ENCODE measurements at regions not wholly inside any gene's neighbourhood (a gene's known extent, or its start where the extent isn't known, plus 50 kb on each side); places are given as distances from the start of the nearest gene placed in this dataset.

GRCh38 chr19:23507446-23507845 is 112.2 kb upstream of the ZNF91 start:
- TF ChIP-seq POLR2AphosphoS5 (IDR thresholded peaks at IDR 0.05), result no peak
- TF ChIP-seq, protein P1, sequence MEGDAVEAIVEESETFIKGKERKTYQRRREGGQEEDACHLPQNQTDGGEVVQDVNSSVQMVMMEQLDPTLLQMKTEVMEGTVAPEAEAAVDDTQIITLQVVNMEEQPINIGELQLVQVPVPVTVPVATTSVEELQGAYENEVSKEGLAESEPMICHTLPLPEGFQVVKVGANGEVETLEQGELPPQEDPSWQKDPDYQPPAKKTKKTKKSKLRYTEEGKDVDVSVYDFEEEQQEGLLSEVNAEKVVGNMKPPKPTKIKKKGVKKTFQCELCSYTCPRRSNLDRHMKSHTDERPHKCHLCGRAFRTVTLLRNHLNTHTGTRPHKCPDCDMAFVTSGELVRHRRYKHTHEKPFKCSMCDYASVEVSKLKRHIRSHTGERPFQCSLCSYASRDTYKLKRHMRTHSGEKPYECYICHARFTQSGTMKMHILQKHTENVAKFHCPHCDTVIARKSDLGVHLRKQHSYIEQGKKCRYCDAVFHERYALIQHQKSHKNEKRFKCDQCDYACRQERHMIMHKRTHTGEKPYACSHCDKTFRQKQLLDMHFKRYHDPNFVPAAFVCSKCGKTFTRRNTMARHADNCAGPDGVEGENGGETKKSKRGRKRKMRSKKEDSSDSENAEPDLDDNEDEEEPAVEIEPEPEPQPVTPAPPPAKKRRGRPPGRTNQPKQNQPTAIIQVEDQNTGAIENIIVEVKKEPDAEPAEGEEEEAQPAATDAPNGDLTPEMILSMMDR (IDR thresholded peaks at IDR 0.05), result no peak
